ENCODE measurements at regions not wholly inside any gene's neighbourhood (a gene's known extent, or its start where the extent isn't known, plus 50 kb on each side); places are given as distances from the start of the nearest gene placed in this dataset.
"Not testable (repeated sequence)": the region's sequence is repeated elsewhere in the genome, so short reads cannot be mapped to it uniquely, and the experiment has no call there.

GRCh38 chr5:42089705-42090104 lies 164.6 kb downstream of the FBXO4 start:
- DNase-seq (ENCODE audit: low spot score) = no peak

GRCh38 chr5:42090162-42090561 lies 165.1 kb downstream of the FBXO4 start:
- no peak for DNase-seq (ENCODE audit: low spot score)

GRCh38 chr5:42099846-42100245 lies 174.8 kb downstream of the FBXO4 start:
- not testable (repeated sequence) for DNase-seq (ENCODE audit: low spot score)

GRCh38 chr5:42108468-42108867 lies 183.4 kb downstream of the FBXO4 start:
- peak; percentile 62 for DNase-seq (ENCODE audit: low spot score)

- DNase-seq (ENCODE audit: low spot score) = peak; percentile 22
Observed at GRCh38 chr5:42109006-42109572, 184.0 kb downstream of the FBXO4 start.

GRCh38 chr5:42115721-42116120 lies 190.6 kb downstream of the FBXO4 start:
- DNase-seq (ENCODE audit: low spot score) = not testable (repeated sequence)

GRCh38 chr5:42120070-42120469 lies 195.0 kb downstream of the FBXO4 start:
- no peak for DNase-seq (ENCODE audit: low spot score)

GRCh38 chr5:42121401-42121800 lies 196.3 kb downstream of the FBXO4 start:
- no peak for DNase-seq (ENCODE audit: low spot score)

GRCh38 chr5:42131081-42131480 lies 206.0 kb downstream of the FBXO4 start:
- no peak for DNase-seq (ENCODE audit: low spot score)

- DNase-seq (ENCODE audit: low spot score) = no peak
Observed at GRCh38 chr5:42143361-42143760, 218.3 kb downstream of the FBXO4 start.

GRCh38 chr5:42148813-42149212 lies 223.7 kb downstream of the FBXO4 start:
- no peak for DNase-seq (ENCODE audit: low spot score)

- no peak for DNase-seq (ENCODE audit: low spot score)
Observed at GRCh38 chr5:42157215-42157614, 232.1 kb downstream of the FBXO4 start.

GRCh38 chr5:42163083-42163482 lies 238.0 kb downstream of the FBXO4 start:
- no peak for DNase-seq (ENCODE audit: low spot score)

GRCh38 chr5:42168091-42168670 lies 243.1 kb downstream of the FBXO4 start:
- DNase-seq (ENCODE audit: low spot score) = no peak

GRCh38 chr5:42176118-42176517 lies 247.1 kb upstream of the GHR start:
- not testable (repeated sequence) for DNase-seq (ENCODE audit: low spot score)

GRCh38 chr5:42179843-42180242 lies 243.4 kb upstream of the GHR start:
- not testable (repeated sequence) for DNase-seq (ENCODE audit: low spot score)

- no peak for DNase-seq (ENCODE audit: low spot score)
Observed at GRCh38 chr5:42216904-42217303, 206.3 kb upstream of the GHR start.

- DNase-seq (ENCODE audit: low spot score) = no peak
Observed at GRCh38 chr5:42217791-42218190, 205.4 kb upstream of the GHR start.

GRCh38 chr5:42225009-42225408 lies 198.2 kb upstream of the GHR start:
- no peak for DNase-seq (ENCODE audit: low spot score)

- no peak for DNase-seq (ENCODE audit: low spot score)
Observed at GRCh38 chr5:42228279-42228678, 195.0 kb upstream of the GHR start.

- DNase-seq (ENCODE audit: low spot score) = no peak
Observed at GRCh38 chr5:42230839-42231238, 192.4 kb upstream of the GHR start.

GRCh38 chr5:42235241-42235640 lies 188.0 kb upstream of the GHR start:
- no peak for DNase-seq (ENCODE audit: low spot score)

- no peak for DNase-seq (ENCODE audit: low spot score)
Observed at GRCh38 chr5:42235837-42236236, 187.4 kb upstream of the GHR start.

- no peak for DNase-seq (ENCODE audit: low spot score)
Observed at GRCh38 chr5:42241636-42242035, 181.6 kb upstream of the GHR start.
